DND-41 (cell line): ENCODE measurements at regions not wholly inside any gene's neighbourhood (a gene's known extent, or its start where the extent isn't known, plus 50 kb on each side); places are given as distances from the start of the nearest gene placed in this dataset.

Experiments used
- EZH2 ChIP-seq: IDR thresholded peaks from 3 replicates; pipeline ENCODE4 v1.6.1; 2012; ENCODE audit warnings: borderline replicate concordance, low read depth, mild to moderate bottlenecking, moderate library complexity, low read length, inconsistent platforms; ENCODE audit not compliant: severe bottlenecking
- TF ChIP-seq, protein P1 (sequence below): IDR thresholded peaks from 2 replicates; pipeline ENCODE4 v1.5.1; 2012; ENCODE audit warnings: borderline replicate concordance, low read length, moderate library complexity, mild to moderate bottlenecking; ENCODE audit not compliant: poor library complexity, severe bottlenecking; ENCODE audit errors: extremely low read depth

DNA sequence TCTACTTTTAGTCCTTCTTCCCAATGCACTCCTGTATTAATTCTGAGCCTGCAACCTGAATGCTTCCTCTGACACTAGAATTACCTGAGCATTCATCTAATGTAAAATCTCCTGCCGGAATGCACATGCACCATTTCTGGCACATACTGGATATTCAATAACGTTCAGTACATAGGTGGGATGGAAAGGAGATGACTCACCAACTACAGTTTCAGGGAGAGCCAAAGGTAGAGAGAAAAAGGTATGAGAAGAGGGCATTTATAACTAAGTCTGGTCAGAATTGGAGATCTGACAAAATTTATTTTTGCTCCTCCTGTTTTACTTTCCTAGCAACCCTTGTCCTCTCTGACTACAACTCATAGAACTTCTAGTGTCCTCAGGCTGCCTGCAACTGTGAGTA lies 1954.1 kb upstream of the CELF4 start:
- TF ChIP-seq, protein P1, sequence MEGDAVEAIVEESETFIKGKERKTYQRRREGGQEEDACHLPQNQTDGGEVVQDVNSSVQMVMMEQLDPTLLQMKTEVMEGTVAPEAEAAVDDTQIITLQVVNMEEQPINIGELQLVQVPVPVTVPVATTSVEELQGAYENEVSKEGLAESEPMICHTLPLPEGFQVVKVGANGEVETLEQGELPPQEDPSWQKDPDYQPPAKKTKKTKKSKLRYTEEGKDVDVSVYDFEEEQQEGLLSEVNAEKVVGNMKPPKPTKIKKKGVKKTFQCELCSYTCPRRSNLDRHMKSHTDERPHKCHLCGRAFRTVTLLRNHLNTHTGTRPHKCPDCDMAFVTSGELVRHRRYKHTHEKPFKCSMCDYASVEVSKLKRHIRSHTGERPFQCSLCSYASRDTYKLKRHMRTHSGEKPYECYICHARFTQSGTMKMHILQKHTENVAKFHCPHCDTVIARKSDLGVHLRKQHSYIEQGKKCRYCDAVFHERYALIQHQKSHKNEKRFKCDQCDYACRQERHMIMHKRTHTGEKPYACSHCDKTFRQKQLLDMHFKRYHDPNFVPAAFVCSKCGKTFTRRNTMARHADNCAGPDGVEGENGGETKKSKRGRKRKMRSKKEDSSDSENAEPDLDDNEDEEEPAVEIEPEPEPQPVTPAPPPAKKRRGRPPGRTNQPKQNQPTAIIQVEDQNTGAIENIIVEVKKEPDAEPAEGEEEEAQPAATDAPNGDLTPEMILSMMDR: no peak
- TF ChIP-seq EZH2: no peak
